GM10266 (cell line): ENCODE measurements at regions not wholly inside any gene's neighbourhood (a gene's known extent, or its start where the extent isn't known, plus 50 kb on each side); places are given as distances from the start of the nearest gene placed in this dataset.

Experiments used
- DNase-seq: peaks from one replicate; pipeline ENCODE4 v3.0.0; 2012; ENCODE audit errors: extremely low spot score
- TF ChIP-seq, protein P1 (sequence below): IDR thresholded peaks from 2 replicates; pipeline ENCODE4 v1.5.1; 2012; ENCODE audit warnings: mild to moderate bottlenecking, low read depth; ENCODE audit not compliant: control insufficient read depth, insufficient read depth; ENCODE audit errors: missing control alignments

DNA sequence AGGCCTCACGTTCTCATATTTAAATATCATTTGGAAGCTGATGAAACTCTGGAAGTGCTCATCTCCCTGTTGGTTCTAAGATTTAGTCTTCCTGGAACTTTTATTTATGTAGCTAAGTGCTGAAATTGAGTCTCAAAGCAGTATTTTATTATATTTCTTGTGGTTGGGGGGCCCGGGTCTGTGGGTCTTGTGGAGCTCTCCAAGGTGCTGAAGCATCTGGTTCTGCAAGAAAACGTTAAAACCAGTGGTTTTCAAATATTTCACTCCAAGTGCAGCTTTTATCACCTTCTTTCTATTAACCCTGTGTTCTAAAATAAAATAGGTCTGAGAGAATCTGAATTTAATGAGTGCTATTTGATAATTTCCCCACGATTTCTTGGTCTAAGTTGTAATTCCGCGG, 1404.8 kb downstream of the TBC1D22A start:
- TF ChIP-seq, protein P1, sequence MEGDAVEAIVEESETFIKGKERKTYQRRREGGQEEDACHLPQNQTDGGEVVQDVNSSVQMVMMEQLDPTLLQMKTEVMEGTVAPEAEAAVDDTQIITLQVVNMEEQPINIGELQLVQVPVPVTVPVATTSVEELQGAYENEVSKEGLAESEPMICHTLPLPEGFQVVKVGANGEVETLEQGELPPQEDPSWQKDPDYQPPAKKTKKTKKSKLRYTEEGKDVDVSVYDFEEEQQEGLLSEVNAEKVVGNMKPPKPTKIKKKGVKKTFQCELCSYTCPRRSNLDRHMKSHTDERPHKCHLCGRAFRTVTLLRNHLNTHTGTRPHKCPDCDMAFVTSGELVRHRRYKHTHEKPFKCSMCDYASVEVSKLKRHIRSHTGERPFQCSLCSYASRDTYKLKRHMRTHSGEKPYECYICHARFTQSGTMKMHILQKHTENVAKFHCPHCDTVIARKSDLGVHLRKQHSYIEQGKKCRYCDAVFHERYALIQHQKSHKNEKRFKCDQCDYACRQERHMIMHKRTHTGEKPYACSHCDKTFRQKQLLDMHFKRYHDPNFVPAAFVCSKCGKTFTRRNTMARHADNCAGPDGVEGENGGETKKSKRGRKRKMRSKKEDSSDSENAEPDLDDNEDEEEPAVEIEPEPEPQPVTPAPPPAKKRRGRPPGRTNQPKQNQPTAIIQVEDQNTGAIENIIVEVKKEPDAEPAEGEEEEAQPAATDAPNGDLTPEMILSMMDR: no peak
- DNase-seq: no peak

DNA sequence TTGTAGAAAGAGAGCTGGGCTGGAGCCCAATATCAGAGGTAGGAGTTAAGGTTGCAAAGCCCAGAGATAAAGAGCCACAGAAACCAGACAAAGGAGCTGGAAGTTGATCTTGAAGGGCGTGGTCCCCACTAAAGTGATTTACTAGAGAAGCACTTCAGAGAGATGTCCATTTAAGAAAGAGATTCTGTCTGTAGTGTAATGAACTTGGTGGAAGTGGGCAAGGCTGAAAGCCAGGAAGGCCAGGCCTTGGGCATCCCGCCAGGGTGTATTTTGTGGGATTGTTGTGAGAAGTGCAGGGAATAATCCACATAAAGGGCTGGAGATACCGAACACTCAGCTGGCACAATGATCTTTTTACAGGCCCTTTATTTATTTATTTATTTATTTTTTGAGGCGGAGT, 1398.8 kb downstream of the TBC1D22A start:
- DNase-seq: no peak
- TF ChIP-seq, protein P1: no peak

DNA sequence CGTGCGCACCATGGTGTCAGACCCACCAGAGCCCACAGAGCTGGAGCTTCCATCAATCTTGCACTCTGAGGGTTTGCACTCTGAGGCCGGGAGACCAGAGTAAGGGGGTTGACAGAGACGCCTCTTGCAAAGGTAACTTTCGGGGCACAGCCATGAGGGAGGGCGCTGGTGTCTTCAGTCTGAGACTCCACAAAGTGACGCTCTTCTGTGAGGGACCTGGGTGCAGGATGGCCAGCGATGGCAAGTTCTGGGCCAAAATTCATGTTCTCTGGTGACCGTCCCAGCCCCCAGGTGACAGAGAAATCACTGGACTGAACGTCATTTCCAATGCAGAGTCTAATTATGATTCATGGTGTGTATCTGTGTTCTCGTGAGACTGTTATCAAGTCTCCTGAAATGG, 1395.2 kb downstream of the TBC1D22A start:
- TF ChIP-seq, protein P1: no peak
- DNase-seq: no peak

DNA sequence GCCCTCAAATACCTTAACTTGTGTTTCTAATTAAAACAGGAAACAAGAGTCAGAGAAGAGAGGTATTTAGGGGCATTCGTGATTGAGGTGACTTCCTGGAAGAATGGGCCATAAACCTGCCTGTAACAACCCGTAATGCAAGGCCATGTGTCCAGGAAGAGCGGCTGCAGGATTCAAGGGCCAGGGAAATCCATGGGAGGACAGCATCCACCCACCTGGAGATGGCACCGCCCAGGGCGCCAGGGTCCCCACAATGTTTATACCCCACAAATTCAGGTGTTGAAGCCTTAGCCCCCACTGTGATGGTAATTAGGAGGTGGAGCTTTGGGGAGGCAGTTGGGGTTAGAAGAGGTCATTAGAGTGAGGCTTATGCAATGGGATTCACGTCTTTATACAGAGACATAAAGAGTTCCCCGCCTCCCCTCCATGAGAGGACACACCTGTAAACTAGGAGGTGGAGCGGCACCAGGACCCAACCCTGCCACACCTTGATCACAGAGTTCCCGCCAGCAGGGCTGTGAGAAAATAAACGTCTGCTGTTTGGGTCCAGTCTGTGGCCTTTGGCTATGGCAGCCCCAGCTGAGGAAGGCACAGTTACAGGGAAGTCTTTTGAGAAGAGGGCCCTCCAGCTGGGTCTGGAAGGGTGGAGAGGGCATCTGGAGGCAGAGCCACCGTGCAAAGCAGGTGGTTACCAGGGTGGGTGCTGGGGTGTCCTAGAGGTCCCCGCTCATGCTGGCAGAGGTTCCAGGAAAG, 1394.3 kb downstream of the TBC1D22A start:
- TF ChIP-seq, protein P1: no peak
- DNase-seq: no peak

DNA sequence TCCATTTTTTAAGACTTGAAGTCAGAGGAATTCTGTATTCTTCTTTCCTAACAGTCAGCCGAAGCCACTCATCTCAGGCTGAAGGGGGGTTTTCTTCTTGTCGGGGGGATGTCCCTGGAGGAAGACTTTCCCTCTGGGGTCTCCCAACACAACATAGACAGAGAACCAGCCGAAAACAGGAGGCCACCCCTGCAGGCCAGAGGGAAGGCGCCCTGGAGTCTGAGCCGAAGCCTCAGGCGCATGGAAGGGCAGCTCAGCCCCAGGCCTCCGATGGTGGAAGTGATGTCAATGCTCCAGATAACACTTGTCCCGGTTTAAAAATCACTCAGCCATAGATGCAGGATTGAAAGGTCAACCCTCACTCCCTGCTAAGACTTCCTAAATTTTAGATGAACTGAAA, 1393.0 kb downstream of the TBC1D22A start:
- TF ChIP-seq, protein P1: no peak

DNA sequence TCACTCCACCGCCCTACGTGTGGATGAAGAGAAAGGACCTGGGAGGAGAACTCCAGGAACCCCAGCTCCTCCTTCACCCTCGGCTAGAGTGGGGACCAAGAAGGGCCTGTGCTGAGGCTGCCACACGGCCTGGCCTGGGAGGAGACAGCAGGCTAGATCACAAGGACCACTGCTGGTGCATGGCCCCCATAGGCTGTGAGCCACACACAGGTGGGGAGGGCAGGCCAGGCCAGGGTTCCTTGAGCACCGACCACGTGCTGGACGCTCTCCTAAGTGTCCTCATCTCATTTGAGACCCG, 1392.4 kb downstream of the TBC1D22A start:
- TF ChIP-seq, protein P1: no peak

More for the DNA sequence above, 1393.0 kb downstream of the TBC1D22A start:
- no peak for DNase-seq

DNA sequence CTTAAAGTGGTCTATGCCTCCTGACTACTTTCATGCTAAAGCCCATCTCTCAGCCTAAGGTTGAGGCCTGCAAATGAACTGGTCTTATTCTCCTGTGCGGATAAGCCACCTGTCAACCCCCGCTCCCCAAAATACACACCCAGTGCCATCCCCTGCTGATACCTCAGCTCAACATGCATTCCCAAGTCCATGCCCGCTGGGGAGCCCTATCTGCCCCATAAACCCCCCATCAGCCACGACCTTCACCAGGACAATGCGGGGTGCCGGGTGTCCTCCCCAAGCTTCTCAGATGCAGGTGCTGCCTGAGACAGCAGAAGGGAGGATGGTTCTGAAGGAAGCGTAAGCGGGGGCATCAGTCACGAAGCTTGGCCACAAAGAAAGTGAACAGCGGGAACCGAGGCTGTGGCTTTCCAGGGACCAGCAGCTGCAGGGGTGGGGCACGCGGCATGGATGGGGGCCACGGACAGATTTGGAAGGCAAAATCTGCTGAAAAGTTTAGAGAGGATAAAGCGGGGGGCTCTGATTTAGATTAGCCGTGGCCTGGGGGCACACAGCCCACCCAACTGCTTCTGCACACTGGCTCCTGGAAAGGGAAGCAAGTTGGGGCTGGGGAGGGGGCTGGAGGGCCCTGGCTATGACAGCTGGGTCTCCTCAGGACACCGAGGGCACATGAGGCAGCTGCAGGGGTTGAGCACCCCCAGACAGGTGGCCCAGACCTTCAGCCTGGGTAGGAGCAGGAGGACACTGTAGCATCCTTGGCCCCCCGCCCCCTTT, 1391.9 kb downstream of the TBC1D22A start:
- no peak for DNase-seq
- TF ChIP-seq, protein P1: no peak

More for the DNA sequence above, 1392.4 kb downstream of the TBC1D22A start:
- DNase-seq: no peak
